Left ventricle myocardium superior (tissue), 1 donor: ENCODE measurements at regions not wholly inside any gene's neighbourhood (a gene's known extent, or its start where the extent isn't known, plus 50 kb on each side); places are given as distances from the start of the nearest gene placed in this dataset.

Source experiments
- ATAC-seq: fragments of 200-7000 bp; cut with Tn5 transposase; one replicate; pipeline ENCODE4 v1.9.1; 2020; ENCODE audit warnings: mild to moderate bottlenecking, moderate library complexity
- DNase-seq: peaks from one replicate; pipeline ENCODE4 v3.0.0-alpha.2; 2020
- intact Hi-C: fragments of 100-400 bp; cut with micrococcal nuclease; formaldehyde crosslinking; loops from one replicate; pipeline ENCODE4 v1.11.0; 2022
- donor health status: DM: no; HTN: yes; CAD: no; lungs with severe emphysema.

- intact Hi-C loops = no loop called here
- ATAC-seq (no peak), DNase-seq (no peak)
Observed at GRCh38 chr12:108389544-108389943, 50.4 kb upstream of the CMKLR1 start.
